Endothelial cell of umbilical vein (primary cell): ENCODE measurements at regions not wholly inside any gene's neighbourhood (a gene's known extent, or its start where the extent isn't known, plus 50 kb on each side); places are given as distances from the start of the nearest gene placed in this dataset.

ENCODE experiments used
- BruUV-seq: library from RNA; stranded (reverse); fragments of 400-500 nt; replicated peaks from 2 replicates; lab custom pipeline; 2021; lab: Mats Ljungman, UMichigan
- CTCF ChIA-PET: fragments of 300-600, 350-600 bp; sonication (Branson Sonifier 250); formaldehyde crosslinking; loops from one replicate; lab custom pipeline; 2021; ENCODE audit warnings: antibody characterized with exemption, inconsistent platforms; lab: Charles Lee
- POLR2A ChIA-PET: fragments of 300-600, 350-600 bp; sonication (Branson Sonifier 250); formaldehyde crosslinking; loops from one replicate; lab custom pipeline; 2021; ENCODE audit warnings: antibody characterized with exemption, inconsistent platforms; lab: Charles Lee
- DNase-seq: peaks from one replicate; pipeline ENCODE4 v3.0.0-alpha.2; 2011; ENCODE audit warnings: low read depth, low spot score
- FAIRE-seq: peaks from 2 replicates; lab custom pipeline; 2011; peaks lifted over from hg19 to GRCh38; lab: Jason Lieb, UNC
- H2AFZ ChIP-seq: 2 replicates; pipeline ENCODE4 v1.6.0; 2012; ENCODE audit warnings: low read depth, low read length, control low read depth, inconsistent platforms
- H3K27ac ChIP-seq: 2 replicates; pipeline ENCODE4 v1.5.1; 2011; ENCODE audit warnings: low read depth, mild to moderate bottlenecking, control low read depth, low read length, moderate library complexity; ENCODE audit not compliant: insufficient read depth
- H3K27me3 ChIP-seq, 2 experiments: 2 replicates each; pipeline versions ENCODE4 v1.6.0 to v1.6.1; 2011; ENCODE audit warnings: low read length in 2 of 2, mixed read lengths in 1 of 2; ENCODE audit not compliant: control insufficient read depth in 2 of 2, insufficient read depth in 2 of 2
- H3K36me3 ChIP-seq, 2 experiments: 2 replicates in 1 of 2; 3 replicates in 1 of 2; pipeline ENCODE4 v1.5.1; 2011; ENCODE audit warnings: low read length in 2 of 2, mild to moderate bottlenecking in 1 of 2, moderate library complexity in 1 of 2; ENCODE audit not compliant: control insufficient read depth in 2 of 2, insufficient read depth in 2 of 2; ENCODE audit errors: extremely low read depth in 1 of 2
- H3K4me1 ChIP-seq: 3 replicates; pipeline ENCODE4 v1.5.1; 2011; ENCODE audit warnings: mild to moderate bottlenecking, low read length; ENCODE audit not compliant: control insufficient read depth, insufficient read depth; ENCODE audit errors: extremely low read depth
- H3K4me2 ChIP-seq: 2 replicates; pipeline ENCODE4 v1.6.1; 2011; ENCODE audit warnings: low read length, control low read depth, mixed read lengths; ENCODE audit not compliant: insufficient read depth
- H3K4me3 ChIP-seq, 3 experiments: fragments of 200-600 bp in 1 of 3; sonication (generic), shearing (Covaris generic) in 1 of 3; replicated peaks in 1 of 3; 2 replicates each; pipeline ENCODE4 v1.5.1; 2011 to 2016; ENCODE audit warnings: control low read depth in 3 of 3, low read length in 3 of 3, mild to moderate bottlenecking in 2 of 3, inconsistent platforms in 1 of 3, low read depth in 1 of 3, moderate library complexity in 1 of 3; ENCODE audit not compliant: insufficient read depth in 1 of 3
- H3K79me2 ChIP-seq: 2 replicates; pipeline ENCODE4 v1.6.0; 2012; ENCODE audit warnings: low read length, inconsistent platforms; ENCODE audit not compliant: control insufficient read depth, insufficient read depth
- H3K9ac ChIP-seq: replicated peaks from 2 replicates; pipeline ENCODE3; 2011; ENCODE audit warnings: low read length, control low read depth; ENCODE audit not compliant: insufficient read depth; ENCODE audit errors: extremely low read depth
- H3K9me1 ChIP-seq: replicated peaks from 3 replicates; pipeline ENCODE4 v1.6.0; 2011; ENCODE audit warnings: mild to moderate bottlenecking, low read length; ENCODE audit not compliant: control insufficient read depth, insufficient read depth; ENCODE audit errors: extremely low read depth
- H3K9me3 ChIP-seq: replicated peaks from 2 replicates; pipeline ENCODE4 v1.5.1; 2012; ENCODE audit warnings: low read length, inconsistent platforms; ENCODE audit not compliant: control insufficient read depth, insufficient read depth
- H4K20me1 ChIP-seq: replicated peaks from 2 replicates; pipeline ENCODE3; 2011; ENCODE audit warnings: mild to moderate bottlenecking, low read length; ENCODE audit not compliant: control insufficient read depth, insufficient read depth; ENCODE audit errors: extremely low read depth
- EZH2 ChIP-seq: IDR thresholded peaks from 2 replicates; pipeline ENCODE4 v1.6.1; 2012; ENCODE audit warnings: borderline replicate concordance, low read depth, mild to moderate bottlenecking, moderate library complexity, low read length, inconsistent platforms; ENCODE audit not compliant: severe bottlenecking
- FOS ChIP-seq: IDR thresholded peaks from 2 replicates; pipeline ENCODE4 v1.6.1; 2011; ENCODE audit warnings: mild to moderate bottlenecking, low read length, moderate library complexity, borderline replicate concordance; ENCODE audit not compliant: insufficient read depth
- GATA2 ChIP-seq: IDR thresholded peaks from 2 replicates; pipeline ENCODE4 v1.7.0; 2011; ENCODE audit warnings: low read depth, mild to moderate bottlenecking, moderate library complexity, mixed read lengths, low read length; ENCODE audit not compliant: insufficient read length, insufficient read depth
- JUN ChIP-seq: IDR thresholded peaks from 2 replicates; pipeline ENCODE4 v1.6.1; 2011; ENCODE audit warnings: borderline replicate concordance, low read depth; ENCODE audit not compliant: insufficient read length, insufficient read depth
- MYC ChIP-seq: IDR thresholded peaks from one replicate; pipeline ENCODE4 v1.6.1; 2011; ENCODE audit warnings: mild to moderate bottlenecking, low read depth, low read length
- POLR2A ChIP-seq: IDR thresholded peaks from 2 replicates; pipeline ENCODE4 v1.6.1; 2012; ENCODE audit warnings: low read depth, mild to moderate bottlenecking, control low read depth, low read length
- POLR2AphosphoS5 ChIP-seq: IDR thresholded peaks from 2 replicates; pipeline ENCODE4 v1.6.1; 2012; ENCODE audit warnings: low read depth, mild to moderate bottlenecking, control low read depth, low read length, moderate library complexity; ENCODE audit not compliant: insufficient read depth
- dilution Hi-C: fragments of 300-500 bp; cut with MboI; formaldehyde crosslinking; loops from one replicate; pipeline ENCODE4 v1.15.0; 2019; ENCODE audit warnings: low sequenced_read_pairs; ENCODE audit not compliant: extremely low pct_ligation_motif_present
- intact Hi-C: fragments of 100-400 bp; cut with micrococcal nuclease; formaldehyde crosslinking; loops from one replicate; pipeline ENCODE4 v1.10.0; 2022
- TF ChIP-seq, protein P1 (sequence below), 2 donors: IDR thresholded peaks; 1 replicate in 1 of 2; 2 replicates in 1 of 2; pipeline ENCODE4 v1.5.1; 2011; ENCODE audit warnings: low read length in 2 of 2, mild to moderate bottlenecking in 2 of 2, moderate library complexity in 2 of 2, control low read depth in 1 of 2, inconsistent platforms in 1 of 2, low read depth in 1 of 2; ENCODE audit not compliant: insufficient read depth in 1 of 2; ENCODE audit errors: extremely low read depth in 1 of 2
- TF ChIP-seq, protein P2 (sequence below): IDR thresholded peaks from 2 replicates; pipeline ENCODE4 v1.6.1; 2011; ENCODE audit not compliant: insufficient read depth, insufficient read length

- CTCF ChIA-PET: no interaction called here
- POLR2A ChIA-PET: no interaction called here
- no peaks in the 10 kb centered on the region for H3K79me2 ChIP-seq
- no peaks in the 10 kb centered on the region for H4K20me1 ChIP-seq
- H3K9me1 ChIP-seq: no peaks in the 10 kb centered on the region
- no peaks in the 10 kb centered on the region for H3K36me3 ChIP-seq
- no peak overlapping the region for H3K4me3 ChIP-seq
- peaks cover 3% of the 10 kb centered on the region for H3K9me3 ChIP-seq
- no peak overlapping the region for H2AFZ ChIP-seq
- no peaks in the 10 kb centered on the region for H3K4me1 ChIP-seq
- DNase-seq: no peak
- TF ChIP-seq GATA2 (no peak), JUN (no peak), EZH2 (no peak)
- TF ChIP-seq, protein P1, sequence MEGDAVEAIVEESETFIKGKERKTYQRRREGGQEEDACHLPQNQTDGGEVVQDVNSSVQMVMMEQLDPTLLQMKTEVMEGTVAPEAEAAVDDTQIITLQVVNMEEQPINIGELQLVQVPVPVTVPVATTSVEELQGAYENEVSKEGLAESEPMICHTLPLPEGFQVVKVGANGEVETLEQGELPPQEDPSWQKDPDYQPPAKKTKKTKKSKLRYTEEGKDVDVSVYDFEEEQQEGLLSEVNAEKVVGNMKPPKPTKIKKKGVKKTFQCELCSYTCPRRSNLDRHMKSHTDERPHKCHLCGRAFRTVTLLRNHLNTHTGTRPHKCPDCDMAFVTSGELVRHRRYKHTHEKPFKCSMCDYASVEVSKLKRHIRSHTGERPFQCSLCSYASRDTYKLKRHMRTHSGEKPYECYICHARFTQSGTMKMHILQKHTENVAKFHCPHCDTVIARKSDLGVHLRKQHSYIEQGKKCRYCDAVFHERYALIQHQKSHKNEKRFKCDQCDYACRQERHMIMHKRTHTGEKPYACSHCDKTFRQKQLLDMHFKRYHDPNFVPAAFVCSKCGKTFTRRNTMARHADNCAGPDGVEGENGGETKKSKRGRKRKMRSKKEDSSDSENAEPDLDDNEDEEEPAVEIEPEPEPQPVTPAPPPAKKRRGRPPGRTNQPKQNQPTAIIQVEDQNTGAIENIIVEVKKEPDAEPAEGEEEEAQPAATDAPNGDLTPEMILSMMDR (IDR thresholded peaks at IDR 0.05; ENCODE audit: extremely low read depth in 1 of 2, insufficient read depth in 1 of 2, low read depth in 1 of 2, low read length in 2 of 2): no peak
- TF ChIP-seq, protein P2, sequence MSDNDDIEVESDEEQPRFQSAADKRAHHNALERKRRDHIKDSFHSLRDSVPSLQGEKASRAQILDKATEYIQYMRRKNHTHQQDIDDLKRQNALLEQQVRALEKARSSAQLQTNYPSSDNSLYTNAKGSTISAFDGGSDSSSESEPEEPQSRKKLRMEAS: no peak
- FAIRE-seq: no peak
- no peak overlapping the region for H3K9ac ChIP-seq
- no peak overlapping the region for H3K4me2 ChIP-seq
- dilution Hi-C loops: no loop called here
- intact Hi-C loops: no loop called here
- no peak overlapping the region for H3K27ac ChIP-seq
- no TSS peak for BruUV-seq
- H3K27me3 ChIP-seq: no peaks in the 10 kb centered on the region
Measured at GRCh38 chr3:82743196-82743595, 981.8 kb upstream of the GBE1 start.

GRCh38 chr3:82741346-82741745 is 979.9 kb upstream of the GBE1 start:
- no peak overlapping the region for H3K27ac ChIP-seq
- POLR2A ChIA-PET: no interaction called here
- no peak overlapping the region for H3K4me3 ChIP-seq
- intact Hi-C loops (no loop called here), dilution Hi-C loops (no loop called here)
- H3K9ac ChIP-seq: no peak overlapping the region
- TF ChIP-seq GATA2: no peak
- TF ChIP-seq POLR2AphosphoS5: no peak
- no peak for TF ChIP-seq MYC
- TF ChIP-seq, protein P2: no peak
- no peak for TF ChIP-seq FOS
- no peak for TF ChIP-seq JUN
- TF ChIP-seq EZH2: no peak
- TF ChIP-seq, protein P1 (IDR thresholded peaks at IDR 0.05; ENCODE audit: extremely low read depth in 1 of 2, insufficient read depth in 1 of 2, low read depth in 1 of 2, low read length in 2 of 2): no peak
- TF ChIP-seq POLR2A: no peak
- H3K27me3 ChIP-seq: no peaks in the 10 kb centered on the region
- no peak for FAIRE-seq
- no peaks in the 10 kb centered on the region for H3K9me1 ChIP-seq
- H2AFZ ChIP-seq: no peak overlapping the region
- no peaks in the 10 kb centered on the region for H3K36me3 ChIP-seq
- no TSS peak for BruUV-seq
- no peak overlapping the region for H3K4me2 ChIP-seq
- CTCF ChIA-PET: no interaction called here
- no peak for DNase-seq
- H3K9me3 ChIP-seq: peaks cover 3% of the 10 kb centered on the region
- H4K20me1 ChIP-seq: no peaks in the 10 kb centered on the region
- H3K79me2 ChIP-seq: no peaks in the 10 kb centered on the region
- H3K4me1 ChIP-seq: no peaks in the 10 kb centered on the region
